OCI-LY7 (cell line): ENCODE measurements at regions not wholly inside any gene's neighbourhood (a gene's known extent, or its start where the extent isn't known, plus 50 kb on each side); places are given as distances from the start of the nearest gene placed in this dataset.

ENCODE experiments used
- EZH2phosphoT487 ChIP-seq: fragments of 200-600 bp; sonication (generic); IDR thresholded peaks from 2 replicates; pipeline ENCODE4 v1.6.1; 2018; ENCODE audit warnings: low read depth, borderline replicate concordance, mild to moderate bottlenecking, mixed run types, antibody characterized with exemption, low read length, moderate library complexity, mixed read lengths
- TF ChIP-seq, protein P1 (sequence below): fragments of 200-600 bp; sonication (generic); conservative IDR thresholded peaks from 2 replicates; pipeline ENCODE4 v1.5.1; 2014; ENCODE audit warnings: mild to moderate bottlenecking, antibody characterized with exemption, low read length, moderate library complexity, mixed read lengths

DNA sequence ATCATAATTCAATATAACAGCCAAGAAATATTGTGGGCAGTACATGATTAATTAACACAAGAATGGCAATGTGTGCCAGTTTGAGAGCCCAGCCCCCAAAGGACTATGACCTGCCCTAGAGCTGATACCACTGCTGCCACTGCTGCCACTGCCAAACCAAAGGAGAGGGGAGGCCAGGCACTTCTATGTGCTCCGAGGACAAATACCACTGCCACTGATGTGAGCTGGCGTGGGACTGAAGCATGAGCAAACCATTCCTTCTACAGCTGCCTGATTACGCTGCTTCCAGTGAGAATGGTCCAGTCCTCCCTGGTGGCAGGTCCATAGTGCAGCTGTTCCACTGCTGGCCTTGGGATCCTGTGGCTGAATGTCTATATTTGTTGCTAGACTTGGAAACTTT lies 392.2 kb downstream of the CCDC85A start:
- TF ChIP-seq, protein P1, sequence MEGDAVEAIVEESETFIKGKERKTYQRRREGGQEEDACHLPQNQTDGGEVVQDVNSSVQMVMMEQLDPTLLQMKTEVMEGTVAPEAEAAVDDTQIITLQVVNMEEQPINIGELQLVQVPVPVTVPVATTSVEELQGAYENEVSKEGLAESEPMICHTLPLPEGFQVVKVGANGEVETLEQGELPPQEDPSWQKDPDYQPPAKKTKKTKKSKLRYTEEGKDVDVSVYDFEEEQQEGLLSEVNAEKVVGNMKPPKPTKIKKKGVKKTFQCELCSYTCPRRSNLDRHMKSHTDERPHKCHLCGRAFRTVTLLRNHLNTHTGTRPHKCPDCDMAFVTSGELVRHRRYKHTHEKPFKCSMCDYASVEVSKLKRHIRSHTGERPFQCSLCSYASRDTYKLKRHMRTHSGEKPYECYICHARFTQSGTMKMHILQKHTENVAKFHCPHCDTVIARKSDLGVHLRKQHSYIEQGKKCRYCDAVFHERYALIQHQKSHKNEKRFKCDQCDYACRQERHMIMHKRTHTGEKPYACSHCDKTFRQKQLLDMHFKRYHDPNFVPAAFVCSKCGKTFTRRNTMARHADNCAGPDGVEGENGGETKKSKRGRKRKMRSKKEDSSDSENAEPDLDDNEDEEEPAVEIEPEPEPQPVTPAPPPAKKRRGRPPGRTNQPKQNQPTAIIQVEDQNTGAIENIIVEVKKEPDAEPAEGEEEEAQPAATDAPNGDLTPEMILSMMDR: no peak
- TF ChIP-seq EZH2phosphoT487: no peak
